ENCODE measurements at regions not wholly inside any gene's neighbourhood (a gene's known extent, or its start where the extent isn't known, plus 50 kb on each side); places are given as distances from the start of the nearest gene placed in this dataset.
"Not testable (repeated sequence)": the region's sequence is repeated elsewhere in the genome, so short reads cannot be mapped to it uniquely, and the experiment has no call there.

GRCh38 chrX:140141444-140142029, 176.2 kb upstream of the CXorf66 start:
- Histone ChIP-seq H3K4me1 (ENCODE audit: control insufficient read depth, insufficient read depth, low read length) (no peaks in the 10 kb centered on the region), H3K4me3 (ENCODE audit: low read length) (no peak overlapping the region), H3K36me3 (ENCODE audit: control insufficient read depth, insufficient read depth, low read length) (no peaks in the 10 kb centered on the region), H3K27ac (ENCODE audit: low read depth, low read length) (no peak overlapping the region), H3K27me3 (ENCODE audit: control insufficient read depth, insufficient read depth, low read length) (no peaks in the 10 kb centered on the region), H3K9ac (ENCODE audit: low read length) (no peak overlapping the region)

- not testable (repeated sequence) for H3K27me3 ChIP-seq (ENCODE audit: control insufficient read depth, insufficient read depth, low read length); H3K4me1 ChIP-seq (ENCODE audit: control insufficient read depth, insufficient read depth, low read length); H3K9ac ChIP-seq (ENCODE audit: low read length); H3K36me3 ChIP-seq (ENCODE audit: control insufficient read depth, insufficient read depth, low read length); H3K27ac ChIP-seq (ENCODE audit: low read depth, low read length); H3K4me3 ChIP-seq (ENCODE audit: low read length)
Measured at GRCh38 chrX:140138492-140138891, 173.2 kb upstream of the CXorf66 start.

- H3K27me3 ChIP-seq (ENCODE audit: control insufficient read depth, insufficient read depth, low read length); H3K4me1 ChIP-seq (ENCODE audit: control insufficient read depth, insufficient read depth, low read length); H3K4me3 ChIP-seq (ENCODE audit: low read length): not testable (repeated sequence)
Measured at GRCh38 chrX:140138065-140138464, 172.7 kb upstream of the CXorf66 start.

GRCh38 chrX:140132937-140133336, 167.6 kb upstream of the CXorf66 start:
- H3K4me1 ChIP-seq (ENCODE audit: control insufficient read depth, insufficient read depth, low read length), result no peaks in the 10 kb centered on the region
- no peak overlapping the region for H3K4me3 ChIP-seq (ENCODE audit: low read length)
- no peak overlapping the region for H3K27ac ChIP-seq (ENCODE audit: low read depth, low read length)
- H3K9ac ChIP-seq (ENCODE audit: low read length), result no peak overlapping the region
- H3K36me3 ChIP-seq (ENCODE audit: control insufficient read depth, insufficient read depth, low read length), result no peaks in the 10 kb centered on the region
- H3K27me3 ChIP-seq (ENCODE audit: control insufficient read depth, insufficient read depth, low read length), result no peaks in the 10 kb centered on the region

More at GRCh38 chrX:140138065-140138464, 172.7 kb upstream of the CXorf66 start:
- not testable (repeated sequence) for H3K27ac ChIP-seq (ENCODE audit: low read depth, low read length); H3K36me3 ChIP-seq (ENCODE audit: control insufficient read depth, insufficient read depth, low read length); H3K9ac ChIP-seq (ENCODE audit: low read length)

GRCh38 chrX:140123446-140123845, 158.1 kb upstream of the CXorf66 start:
- no peaks in the 10 kb centered on the region for H3K4me1 ChIP-seq (ENCODE audit: control insufficient read depth, insufficient read depth, low read length)
- no peak overlapping the region for H3K27ac ChIP-seq (ENCODE audit: low read depth, low read length)
- no peak overlapping the region for H3K4me3 ChIP-seq (ENCODE audit: low read length)
- no peaks in the 10 kb centered on the region for H3K27me3 ChIP-seq (ENCODE audit: control insufficient read depth, insufficient read depth, low read length)
- no peaks in the 10 kb centered on the region for H3K36me3 ChIP-seq (ENCODE audit: control insufficient read depth, insufficient read depth, low read length)
- no peak overlapping the region for H3K9ac ChIP-seq (ENCODE audit: low read length)

GRCh38 chrX:140114059-140114458, 148.7 kb upstream of the CXorf66 start:
- H3K4me1 ChIP-seq (ENCODE audit: control insufficient read depth, insufficient read depth, low read length); H3K27me3 ChIP-seq (ENCODE audit: control insufficient read depth, insufficient read depth, low read length); H3K27ac ChIP-seq (ENCODE audit: low read depth, low read length); H3K36me3 ChIP-seq (ENCODE audit: control insufficient read depth, insufficient read depth, low read length); H3K9ac ChIP-seq (ENCODE audit: low read length); H3K4me3 ChIP-seq (ENCODE audit: low read length): not testable (repeated sequence)

GRCh38 chrX:140110081-140110650, 144.8 kb upstream of the CXorf66 start:
- H3K9ac ChIP-seq (ENCODE audit: low read length), result no peak overlapping the region
- no peak overlapping the region for H3K4me3 ChIP-seq (ENCODE audit: low read length)
- H3K36me3 ChIP-seq (ENCODE audit: control insufficient read depth, insufficient read depth, low read length), result no peaks in the 10 kb centered on the region
- H3K4me1 ChIP-seq (ENCODE audit: control insufficient read depth, insufficient read depth, low read length), result no peaks in the 10 kb centered on the region
- H3K27me3 ChIP-seq (ENCODE audit: control insufficient read depth, insufficient read depth, low read length), result no peaks in the 10 kb centered on the region
- H3K27ac ChIP-seq (ENCODE audit: low read depth, low read length), result no peak overlapping the region

GRCh38 chrX:140104760-140105159, 139.4 kb upstream of the CXorf66 start:
- Histone ChIP-seq H3K4me3 (ENCODE audit: low read length) (no peak overlapping the region), H3K4me1 (ENCODE audit: control insufficient read depth, insufficient read depth, low read length) (no peaks in the 10 kb centered on the region), H3K9ac (ENCODE audit: low read length) (no peak overlapping the region), H3K36me3 (ENCODE audit: control insufficient read depth, insufficient read depth, low read length) (no peaks in the 10 kb centered on the region), H3K27ac (ENCODE audit: low read depth, low read length) (no peak overlapping the region), H3K27me3 (ENCODE audit: control insufficient read depth, insufficient read depth, low read length) (no peaks in the 10 kb centered on the region)

- Histone ChIP-seq H3K27ac (ENCODE audit: low read depth, low read length) (no peak overlapping the region), H3K9ac (ENCODE audit: low read length) (no peak overlapping the region), H3K4me1 (ENCODE audit: control insufficient read depth, insufficient read depth, low read length) (no peaks in the 10 kb centered on the region), H3K36me3 (ENCODE audit: control insufficient read depth, insufficient read depth, low read length) (no peaks in the 10 kb centered on the region), H3K4me3 (ENCODE audit: low read length) (no peak overlapping the region), H3K27me3 (ENCODE audit: control insufficient read depth, insufficient read depth, low read length) (no peaks in the 10 kb centered on the region)
Measured at GRCh38 chrX:140099221-140099620, 133.9 kb upstream of the CXorf66 start.

- H3K4me3 ChIP-seq (ENCODE audit: low read length), result peak overlapping the region; percentile 44
- no peak overlapping the region for H3K27ac ChIP-seq (ENCODE audit: low read depth, low read length)
- no peaks in the 10 kb centered on the region for H3K36me3 ChIP-seq (ENCODE audit: control insufficient read depth, insufficient read depth, low read length)
- no peak overlapping the region for H3K9ac ChIP-seq (ENCODE audit: low read length)
- H3K4me1 ChIP-seq (ENCODE audit: control insufficient read depth, insufficient read depth, low read length), result peaks cover 3% of the 10 kb centered on the region
- H3K27me3 ChIP-seq (ENCODE audit: control insufficient read depth, insufficient read depth, low read length), result peaks cover 8% of the 10 kb centered on the region
Measured at GRCh38 chrX:140092121-140092520, 126.8 kb upstream of the CXorf66 start.

GRCh38 chrX:140091125-140091886, 126.0 kb upstream of the CXorf66 start:
- Histone ChIP-seq H3K4me1 (ENCODE audit: control insufficient read depth, insufficient read depth, low read length) (peaks cover 3% of the 10 kb centered on the region), H3K27me3 (ENCODE audit: control insufficient read depth, insufficient read depth, low read length) (peaks cover 8% of the 10 kb centered on the region), H3K27ac (ENCODE audit: low read depth, low read length) (no peak overlapping the region), H3K4me3 (ENCODE audit: low read length) (peak overlapping the region; percentile 48), H3K36me3 (ENCODE audit: control insufficient read depth, insufficient read depth, low read length) (no peaks in the 10 kb centered on the region), H3K9ac (ENCODE audit: low read length) (no peak overlapping the region)

- Histone ChIP-seq H3K4me1 (ENCODE audit: control insufficient read depth, insufficient read depth, low read length) (peaks cover 3% of the 10 kb centered on the region), H3K27ac (ENCODE audit: low read depth, low read length) (no peak overlapping the region), H3K9ac (ENCODE audit: low read length) (no peak overlapping the region), H3K4me3 (ENCODE audit: low read length) (peak overlapping the region; percentile 48), H3K36me3 (ENCODE audit: control insufficient read depth, insufficient read depth, low read length) (no peaks in the 10 kb centered on the region), H3K27me3 (ENCODE audit: control insufficient read depth, insufficient read depth, low read length) (peaks cover 8% of the 10 kb centered on the region)
Measured at GRCh38 chrX:140090800-140091124, 125.4 kb upstream of the CXorf66 start.

GRCh38 chrX:140088438-140088837, 123.1 kb upstream of the CXorf66 start:
- Histone ChIP-seq H3K9ac (ENCODE audit: low read length) (no peak overlapping the region), H3K27ac (ENCODE audit: low read depth, low read length) (no peak overlapping the region), H3K4me3 (ENCODE audit: low read length) (no peak overlapping the region), H3K4me1 (ENCODE audit: control insufficient read depth, insufficient read depth, low read length) (peaks cover 3% of the 10 kb centered on the region), H3K36me3 (ENCODE audit: control insufficient read depth, insufficient read depth, low read length) (no peaks in the 10 kb centered on the region), H3K27me3 (ENCODE audit: control insufficient read depth, insufficient read depth, low read length) (peaks cover 8% of the 10 kb centered on the region)
